Gastroesophageal sphincter (tissue), 4 donors: ENCODE measurements at regions not wholly inside any gene's neighbourhood (a gene's known extent, or its start where the extent isn't known, plus 50 kb on each side); places are given as distances from the start of the nearest gene placed in this dataset.
A peak's percentile ranks its signal among the peaks of the same experiment; 100 is the strongest.

Source experiments
- ATAC-seq: fragments of 150-250 bp; one replicate; pipeline ENCODE4 v1.9.1; 2016; ENCODE audit warnings: mild to moderate bottlenecking, moderate library complexity
- H3K27ac ChIP-seq, 4 donors: fragments of 200-600 bp; sonication (generic) in 3 of 4; 1 replicate in 3 of 4; 2 replicates in 1 of 4; pipeline ENCODE4 v1.5.1; 2016 to 2019
- H3K27me3 ChIP-seq: fragments of 200-600 bp; sonication (generic); one replicate; pipeline ENCODE4 v1.5.1; 2019
- H3K36me3 ChIP-seq, 2 donors: fragments of 200-600 bp; sonication (generic); one replicate each; pipeline ENCODE4 v1.5.1; 2019; ENCODE audit warnings: control low read depth in 1 of 2
- H3K4me1 ChIP-seq, 3 donors: fragments of 200-600 bp; sonication (generic); 1 replicate in 2 of 3; 2 replicates in 1 of 3; pipeline ENCODE4 v1.5.1; 2016 to 2019; ENCODE audit warnings: control low read depth in 2 of 3
- H3K4me3 ChIP-seq, 2 donors: fragments of 200-600 bp; sonication (generic); one replicate each; pipeline ENCODE4 v1.5.1; 2019; ENCODE audit warnings: mild to moderate bottlenecking in 1 of 2, moderate library complexity in 1 of 2
- H3K9me3 ChIP-seq, 3 donors: fragments of 200-600 bp; sonication (generic); one replicate each; pipeline ENCODE4 v1.5.1; 2017 to 2019; ENCODE audit warnings: control low read depth in 2 of 3
- EP300 ChIP-seq: sonication (generic); formaldehyde crosslinking; IDR thresholded peaks from one replicate; pipeline ENCODE4 v1.6.1; 2017; ENCODE audit warnings: antibody characterized with exemption, mild to moderate bottlenecking
- POLR2A ChIP-seq, 2 donors: fragments of 450-650 bp; IDR thresholded peaks; one replicate each; pipeline ENCODE4 v1.6.1; 2017; ENCODE audit warnings: antibody characterized with exemption in 2 of 2, mild to moderate bottlenecking in 2 of 2, moderate library complexity in 1 of 2
- POLR2AphosphoS5 ChIP-seq: sonication (generic); formaldehyde crosslinking; IDR thresholded peaks from one replicate; pipeline ENCODE4 v1.6.1; 2017; ENCODE audit warnings: antibody characterized with exemption
- WGBS, 2 donors: methylation state at CpG; one replicate each; pipeline ENCODE4 v1.1.5; 2018; ENCODE audit warnings: low coverage in 1 of 2; 5-methylcytosine and 5-hydroxymethylcytosine counted together
- TF ChIP-seq, protein P1 (sequence below), 4 experiments: fragments of 200-600 bp in 2 of 4; fragments of 450-650 bp in 2 of 4; sonication (generic) in 1 of 4; IDR thresholded peaks; one replicate each; pipeline ENCODE4 v1.5.1; 2017 to 2019; ENCODE audit warnings: antibody characterized with exemption in 4 of 4, mild to moderate bottlenecking in 2 of 4, moderate library complexity in 2 of 4

DNA sequence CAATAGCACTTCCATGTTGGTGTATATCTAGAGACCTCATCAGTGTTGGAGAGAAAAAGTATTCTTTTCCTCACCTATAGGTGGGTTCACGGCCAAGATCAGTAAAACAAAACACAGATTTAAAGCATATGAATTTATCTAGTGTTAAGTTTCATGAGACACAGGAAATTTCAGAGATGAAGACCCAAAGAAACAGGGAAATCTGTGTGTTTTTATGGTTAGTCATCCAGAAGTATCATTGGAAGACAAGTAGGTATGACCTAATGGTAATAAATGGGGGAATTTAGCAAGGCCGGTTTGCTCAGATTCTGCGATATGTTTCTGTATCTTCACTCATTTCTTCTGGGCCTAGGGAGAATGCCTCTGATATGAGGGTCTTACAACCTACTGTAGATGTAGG is 419.6 kb upstream of the MARCKS start:
- Histone ChIP-seq H3K4me1 (peaks cover 5 to 25% (median 10%) of the 10 kb centered on the region in 3 donors), H3K27ac (no peak overlapping the region), H3K9me3 (no peaks in the 10 kb centered on the region), H3K4me3 (no peak overlapping the region), H3K36me3 (no peaks in the 10 kb centered on the region), H3K27me3 (no peaks in the 10 kb centered on the region)
- TF ChIP-seq POLR2AphosphoS5 (no peak), POLR2A (IDR thresholded peaks at IDR 0.05) (no peak), EP300 (no peak)
- TF ChIP-seq, protein P1, sequence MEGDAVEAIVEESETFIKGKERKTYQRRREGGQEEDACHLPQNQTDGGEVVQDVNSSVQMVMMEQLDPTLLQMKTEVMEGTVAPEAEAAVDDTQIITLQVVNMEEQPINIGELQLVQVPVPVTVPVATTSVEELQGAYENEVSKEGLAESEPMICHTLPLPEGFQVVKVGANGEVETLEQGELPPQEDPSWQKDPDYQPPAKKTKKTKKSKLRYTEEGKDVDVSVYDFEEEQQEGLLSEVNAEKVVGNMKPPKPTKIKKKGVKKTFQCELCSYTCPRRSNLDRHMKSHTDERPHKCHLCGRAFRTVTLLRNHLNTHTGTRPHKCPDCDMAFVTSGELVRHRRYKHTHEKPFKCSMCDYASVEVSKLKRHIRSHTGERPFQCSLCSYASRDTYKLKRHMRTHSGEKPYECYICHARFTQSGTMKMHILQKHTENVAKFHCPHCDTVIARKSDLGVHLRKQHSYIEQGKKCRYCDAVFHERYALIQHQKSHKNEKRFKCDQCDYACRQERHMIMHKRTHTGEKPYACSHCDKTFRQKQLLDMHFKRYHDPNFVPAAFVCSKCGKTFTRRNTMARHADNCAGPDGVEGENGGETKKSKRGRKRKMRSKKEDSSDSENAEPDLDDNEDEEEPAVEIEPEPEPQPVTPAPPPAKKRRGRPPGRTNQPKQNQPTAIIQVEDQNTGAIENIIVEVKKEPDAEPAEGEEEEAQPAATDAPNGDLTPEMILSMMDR (IDR thresholded peaks at IDR 0.05) = no peak
- no peak for ATAC-seq
- WGBS, 2 donors = 53 to 57% methylated on average over 3 of the region's 3 CpGs

- no peak for TF ChIP-seq EP300
- no peak for TF ChIP-seq POLR2A (IDR thresholded peaks at IDR 0.05)
- TF ChIP-seq POLR2AphosphoS5 = no peak
- TF ChIP-seq, protein P1 (IDR thresholded peaks at IDR 0.05) = no peak
- 73 to 82% methylated on average over 3 to 7 of the region's 7 CpGs for WGBS, 2 donors
- no peak for ATAC-seq
- H3K4me1 ChIP-seq = peaks cover 0 to 2% (median 0%) of the 10 kb centered on the region in 3 donors
- H3K9me3 ChIP-seq = no peaks in the 10 kb centered on the region
- H3K36me3 ChIP-seq = no peaks in the 10 kb centered on the region
- no peak overlapping the region for H3K27ac ChIP-seq
- H3K4me3 ChIP-seq = no peak overlapping the region
- no peaks in the 10 kb centered on the region for H3K27me3 ChIP-seq
Measured at GRCh38 chr6:113439866-113440265, 417.3 kb upstream of the MARCKS start.

GRCh38 chr6:113442040-113442439 is 415.1 kb upstream of the MARCKS start:
- no peak for ATAC-seq
- TF ChIP-seq, protein P1 (IDR thresholded peaks at IDR 0.05) = no peak
- no peak for TF ChIP-seq POLR2A (IDR thresholded peaks at IDR 0.05)
- no peak for TF ChIP-seq EP300
- no peak for TF ChIP-seq POLR2AphosphoS5
- WGBS, 2 donors = 73 to 100% methylated on average over 1 of the region's 1 CpG

DNA sequence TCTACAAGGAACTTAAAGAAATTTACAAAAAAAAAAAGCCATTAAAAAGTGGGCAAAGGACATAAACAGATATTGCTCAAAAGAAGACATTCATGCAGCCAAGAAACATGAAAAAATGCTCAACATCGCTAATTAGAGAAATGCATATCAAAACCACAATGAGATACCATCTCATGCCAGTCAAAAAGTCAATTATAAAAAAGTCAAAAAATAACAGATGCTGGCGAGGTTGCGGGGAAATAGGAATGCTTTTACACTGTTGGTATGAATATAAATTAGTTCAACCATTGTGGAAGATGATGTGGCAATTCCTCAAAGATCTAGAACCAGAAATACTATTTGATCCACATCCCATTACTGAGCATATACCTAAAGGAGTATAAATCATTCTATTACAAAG is 411.9 kb upstream of the MARCKS start:
- TF ChIP-seq POLR2AphosphoS5 (no peak), POLR2A (IDR thresholded peaks at IDR 0.05) (no peak), EP300 (no peak)
- TF ChIP-seq, protein P1 (IDR thresholded peaks at IDR 0.05) = no peak
- no peak overlapping the region for H3K4me3 ChIP-seq
- no peak for ATAC-seq
- WGBS, 2 donors = 81 to 100% methylated on average over 2 to 3 of the region's 3 CpGs
- no peaks in the 10 kb centered on the region for H3K9me3 ChIP-seq
- no peak overlapping the region for H3K27ac ChIP-seq
- peaks cover 0 to 9% (median 0%) of the 10 kb centered on the region in 3 donors for H3K4me1 ChIP-seq
- H3K27me3 ChIP-seq = no peaks in the 10 kb centered on the region
- no peaks in the 10 kb centered on the region for H3K36me3 ChIP-seq

More at GRCh38 chr6:113442040-113442439, 415.1 kb upstream of the MARCKS start:
- Histone ChIP-seq H3K9me3 (no peaks in the 10 kb centered on the region), H3K27me3 (no peaks in the 10 kb centered on the region), H3K4me3 (no peak overlapping the region), H3K36me3 (no peaks in the 10 kb centered on the region), H3K27ac (no peak overlapping the region), H3K4me1 (no peaks in the 10 kb centered on the region)

DNA sequence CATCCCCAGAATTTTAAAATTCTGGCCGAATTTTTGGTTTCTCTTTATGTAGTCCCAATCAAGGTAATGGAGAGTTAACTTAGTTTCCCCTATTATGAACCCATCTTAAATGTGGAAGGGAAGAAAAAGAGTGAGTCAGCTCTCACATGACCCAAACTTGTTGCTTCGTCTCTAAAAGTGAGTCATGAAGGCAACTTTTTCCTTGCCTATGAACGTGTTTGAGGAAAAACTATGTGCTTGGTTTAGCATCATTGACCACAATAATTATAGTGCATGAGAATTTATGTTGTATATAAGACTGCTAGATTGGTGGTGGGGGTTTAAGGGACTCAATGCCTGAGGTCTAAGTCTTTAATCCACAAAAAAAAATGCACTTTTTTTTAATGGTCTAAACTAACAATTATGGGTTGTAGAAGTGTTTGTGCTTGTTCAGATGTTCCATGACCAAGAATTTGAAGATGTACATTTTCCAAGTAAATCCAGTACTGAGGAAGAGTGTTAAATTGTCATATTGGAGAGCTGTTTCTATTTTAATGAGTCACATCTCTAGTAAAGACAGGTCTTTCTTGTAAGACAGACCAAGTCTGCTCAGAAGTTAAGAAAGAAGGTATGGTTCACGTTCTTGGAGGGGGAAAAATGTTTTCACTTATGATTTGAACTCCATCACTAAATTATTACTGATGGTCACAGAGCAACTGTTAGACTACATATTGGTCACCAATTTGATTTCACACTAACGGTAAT is 409.9 kb upstream of the MARCKS start:
- ATAC-seq = peak; percentile 74
- 36 to 55% methylated on average over 4 to 5 of the region's 5 CpGs for WGBS, 2 donors
- TF ChIP-seq POLR2AphosphoS5 = peak; percentile 27
- TF ChIP-seq, protein P1 (IDR thresholded peaks at IDR 0.05) = no peak
- TF ChIP-seq POLR2A (IDR thresholded peaks at IDR 0.05) = no peak
- no peaks in the 10 kb centered on the region for H3K36me3 ChIP-seq
- no peaks in the 10 kb centered on the region for H3K27me3 ChIP-seq
- H3K27ac ChIP-seq = no peak overlapping the region
- no peak overlapping the region for H3K4me3 ChIP-seq
- H3K4me1 ChIP-seq = peaks cover 0 to 13% (median 0%) of the 10 kb centered on the region in 3 donors
- no peaks in the 10 kb centered on the region for H3K9me3 ChIP-seq
